C1 segment of cervical spinal cord (tissue), 14 donors: ENCODE measurements at regions not wholly inside any gene's neighbourhood (a gene's known extent, or its start where the extent isn't known, plus 50 kb on each side); places are given as distances from the start of the nearest gene placed in this dataset.
"Not testable (repeated sequence)": the region's sequence is repeated elsewhere in the genome, so short reads cannot be mapped to it uniquely, and the experiment has no call there.

Experiments
- DNase-seq, 14 donors: peaks; one replicate each; lab custom pipeline; 2025; lab: John Stamatoyannopoulos, UW

DNA sequence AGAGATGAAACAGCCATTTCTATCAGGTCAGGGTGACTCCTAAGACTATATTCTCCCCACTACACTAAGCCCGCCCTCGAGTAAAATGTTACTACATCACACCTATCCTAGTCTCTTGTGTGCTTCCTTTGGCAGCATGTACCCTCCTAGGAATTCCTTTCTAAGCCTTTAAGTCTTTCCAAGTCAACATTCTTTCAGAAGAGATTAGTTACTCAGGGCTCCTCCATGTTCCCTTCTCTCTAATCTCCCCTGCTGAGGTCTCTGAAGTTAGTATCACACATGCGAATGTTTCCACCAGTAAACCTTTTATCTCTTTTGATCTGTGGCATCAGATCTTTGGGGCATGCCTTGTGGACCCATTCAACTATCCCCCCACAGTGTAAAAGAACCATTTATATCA, 873.7 kb upstream of the FAT3 start:
- DNase-seq, result no peak

DNA sequence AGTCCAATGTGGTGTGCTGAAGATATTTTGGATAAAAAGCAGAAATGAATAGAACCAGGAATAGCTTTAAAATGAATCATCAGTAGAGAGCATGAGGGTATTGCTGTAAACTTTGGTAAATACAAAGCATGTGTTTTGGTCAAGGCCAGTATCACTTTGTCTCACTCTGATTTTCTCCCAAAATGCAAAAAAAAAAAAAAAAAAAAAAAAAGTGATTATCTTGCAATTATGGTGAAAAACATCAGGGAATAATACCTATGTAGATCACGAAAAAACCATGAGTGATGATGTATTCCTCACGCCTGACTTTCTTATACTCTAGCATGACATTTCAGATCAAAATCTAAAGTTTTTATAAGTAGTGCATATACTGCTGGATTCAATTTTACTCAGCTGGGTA, 897.9 kb upstream of the FAT3 start:
- DNase-seq, result no peak

DNA sequence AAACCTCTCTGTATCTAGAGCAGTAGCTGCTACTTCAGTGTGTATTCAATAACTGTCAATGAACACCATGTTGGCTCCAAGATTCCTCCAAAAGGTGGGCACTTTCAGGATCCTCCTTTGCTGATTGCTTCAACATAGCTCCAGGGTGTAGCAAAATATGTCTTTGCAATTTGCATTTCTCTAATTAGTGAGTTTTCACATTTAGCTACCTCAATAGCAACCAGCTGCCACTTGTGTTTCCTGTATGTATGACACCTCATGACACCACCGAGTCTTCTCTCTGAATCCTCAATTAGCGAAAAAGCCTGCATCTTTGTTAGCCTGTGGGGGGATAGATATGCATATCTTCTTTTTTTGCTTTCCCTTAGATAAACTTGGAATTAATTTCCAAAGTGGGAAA, 898.3 kb upstream of the FAT3 start:
- DNase-seq, result no peak

DNA sequence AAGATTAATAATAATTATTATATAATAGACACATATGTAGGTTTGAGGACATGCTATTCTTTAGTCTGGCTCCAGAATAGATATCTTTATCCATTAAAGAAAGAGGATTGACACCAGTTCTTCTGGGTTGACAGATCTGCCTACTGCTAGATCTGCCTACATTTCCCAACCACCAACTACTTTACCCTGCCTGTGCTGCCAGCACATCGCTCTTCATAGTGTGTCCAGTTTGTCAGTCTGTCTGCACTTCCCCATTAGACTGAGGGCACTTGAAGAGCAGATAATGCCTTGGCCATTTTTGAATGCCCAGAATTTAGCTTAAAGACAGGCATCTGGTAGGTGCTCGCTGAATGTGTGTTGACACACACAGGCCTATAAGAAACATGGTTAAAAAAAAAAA, 910.1 kb upstream of the FAT3 start:
- no peak for DNase-seq

DNA sequence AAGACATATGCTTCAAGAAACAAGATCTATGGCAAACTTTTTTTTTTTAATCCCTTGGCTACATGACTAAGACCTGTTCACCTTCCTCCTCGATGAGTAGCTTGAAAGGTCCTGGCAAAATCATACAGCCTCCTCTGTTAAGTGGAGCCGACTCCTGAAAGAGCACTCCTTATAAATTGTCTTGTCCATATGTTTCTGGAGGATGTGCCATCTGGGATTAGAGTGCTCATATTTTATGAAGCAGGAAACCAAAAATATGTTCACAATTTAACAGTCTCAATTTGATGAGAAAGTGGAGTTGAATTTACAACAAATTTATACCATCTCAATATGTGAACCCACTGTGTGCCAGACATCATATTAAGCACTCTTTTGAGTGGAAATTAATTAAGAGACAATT, 912.1 kb upstream of the FAT3 start:
- DNase-seq, result no peak

DNA sequence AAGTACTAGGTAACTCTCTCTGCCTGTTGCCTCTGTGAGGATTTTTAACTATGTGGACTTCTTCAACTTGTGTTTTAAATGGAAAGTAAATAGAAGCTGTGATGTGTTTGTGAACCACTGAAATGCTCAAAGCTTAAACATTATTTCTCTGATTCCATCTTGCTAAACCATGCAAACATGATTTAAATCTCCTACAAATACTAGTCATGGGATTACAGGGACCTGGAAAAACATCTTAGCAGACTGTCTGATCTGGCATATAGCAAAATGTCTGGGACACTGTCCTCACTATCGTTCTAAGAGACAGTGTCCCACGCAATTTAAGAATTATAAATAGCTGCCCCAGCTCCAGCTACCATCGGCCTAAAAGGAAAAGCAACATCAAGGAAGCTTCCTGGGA, 914.5 kb upstream of the FAT3 start:
- no peak for DNase-seq

DNA sequence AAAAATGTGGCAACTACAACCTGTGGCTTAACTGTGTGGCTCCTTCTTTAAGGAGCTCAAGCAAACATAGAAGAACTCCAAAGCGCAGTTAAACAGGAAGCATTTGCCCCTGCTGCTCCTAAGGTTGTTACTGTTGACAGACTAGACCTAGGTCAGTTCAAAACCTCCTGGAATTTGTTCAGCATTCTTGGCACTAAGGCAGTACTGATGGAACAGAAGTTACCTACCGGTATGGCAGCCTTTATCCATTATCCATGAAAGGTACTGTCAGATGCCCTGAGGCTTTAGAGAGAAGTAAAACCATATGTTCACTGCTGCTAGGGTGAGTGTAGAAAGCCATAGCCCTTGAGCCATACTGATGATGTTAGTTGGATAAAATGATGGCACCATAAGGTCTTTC, 916.5 kb upstream of the FAT3 start:
- no peak for DNase-seq

DNA sequence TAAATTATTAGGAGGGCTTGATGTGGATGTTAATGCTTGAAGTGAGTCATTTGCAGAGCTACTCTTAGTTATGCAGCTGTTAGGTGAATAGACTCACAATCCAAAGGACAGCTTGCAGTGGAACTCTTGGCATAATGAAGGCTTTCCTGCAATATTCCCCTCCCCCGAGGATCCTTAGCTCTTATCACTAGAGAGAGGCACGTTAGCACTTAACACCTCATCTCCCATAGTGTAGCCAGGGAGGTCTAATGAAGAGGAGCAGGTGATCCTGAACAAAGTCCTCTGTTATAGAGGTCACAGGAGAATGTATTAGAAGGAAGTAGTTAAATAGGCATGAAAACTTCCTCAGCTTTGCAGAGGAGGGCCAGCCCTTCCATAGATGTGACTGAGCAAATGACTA, 919.2 kb upstream of the FAT3 start:
- DNase-seq, result no peak

DNA sequence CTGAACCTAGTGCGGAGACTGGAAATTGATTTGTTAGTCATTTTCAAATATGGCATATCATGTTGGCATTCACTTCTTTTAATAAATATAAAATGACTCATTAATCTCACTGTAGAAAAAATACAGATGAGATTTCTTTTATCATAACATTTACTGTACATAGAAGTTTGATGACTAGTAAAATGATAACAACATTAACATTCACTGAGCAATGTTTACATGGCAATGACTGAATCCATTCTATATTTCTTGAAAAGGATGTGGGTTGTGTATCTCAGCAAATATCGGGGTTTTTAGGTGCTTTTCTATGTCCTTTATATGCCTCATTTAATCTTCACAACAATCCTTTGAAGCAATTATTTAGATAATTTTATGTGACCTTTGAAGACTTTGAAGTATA, 920.9 kb upstream of the FAT3 start:
- DNase-seq, result no peak

DNA sequence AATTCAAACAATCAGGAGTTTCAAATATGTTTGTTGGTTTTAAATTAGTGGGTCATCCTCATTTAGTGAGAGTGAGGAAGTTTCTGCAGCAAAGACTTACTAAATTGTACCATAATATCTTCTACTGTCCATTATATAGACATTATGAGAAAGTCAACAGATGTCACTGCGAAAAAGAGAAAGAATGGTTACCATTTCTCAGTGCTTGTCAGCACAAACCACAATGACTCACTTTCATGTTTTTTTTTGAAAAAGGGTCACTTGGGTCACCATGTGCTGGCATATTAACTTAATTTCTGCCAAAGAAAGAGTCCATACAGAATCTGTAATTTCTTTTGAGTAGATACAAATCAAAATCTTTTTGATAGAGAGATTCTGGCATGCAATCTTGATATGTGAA, 924.6 kb upstream of the FAT3 start:
- DNase-seq, result no peak

DNA sequence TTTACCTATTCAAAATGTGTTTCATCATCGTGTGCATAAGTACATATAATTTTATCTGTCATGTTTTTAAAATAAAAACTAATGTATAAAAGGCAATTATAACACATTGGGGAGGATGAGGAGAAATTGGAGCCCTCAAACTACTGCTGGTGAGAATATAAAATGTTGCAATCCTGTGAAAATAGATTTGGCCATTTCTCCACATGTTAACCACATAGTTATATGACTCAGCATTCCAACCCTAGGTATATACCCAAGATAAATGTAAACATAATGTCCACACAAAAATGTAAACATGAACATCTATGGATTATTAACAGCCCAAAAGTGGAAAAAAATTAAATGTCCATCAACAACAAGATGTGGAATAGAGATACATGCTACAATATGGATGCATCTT, 928.0 kb upstream of the FAT3 start:
- DNase-seq, result no peak

DNA sequence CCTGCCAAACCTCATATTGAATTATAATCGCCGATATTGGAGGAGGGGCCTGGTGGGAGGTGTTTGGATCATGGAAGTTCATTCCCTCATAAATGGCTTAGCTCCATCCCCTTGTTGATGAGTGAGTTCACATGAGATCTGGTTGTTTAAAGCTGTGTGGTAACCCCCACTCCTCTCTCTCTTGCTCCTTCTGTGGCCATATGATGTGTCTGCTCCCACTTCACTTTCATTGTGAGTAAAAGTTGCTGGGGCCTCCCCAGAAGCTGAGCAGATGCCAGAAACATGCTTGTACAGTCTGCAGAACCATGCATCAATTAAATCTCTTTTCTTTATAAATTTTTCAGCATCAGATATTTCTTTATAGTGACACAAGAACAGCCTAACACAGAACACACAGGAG, 929.0 kb upstream of the FAT3 start:
- DNase-seq, result no peak

DNA sequence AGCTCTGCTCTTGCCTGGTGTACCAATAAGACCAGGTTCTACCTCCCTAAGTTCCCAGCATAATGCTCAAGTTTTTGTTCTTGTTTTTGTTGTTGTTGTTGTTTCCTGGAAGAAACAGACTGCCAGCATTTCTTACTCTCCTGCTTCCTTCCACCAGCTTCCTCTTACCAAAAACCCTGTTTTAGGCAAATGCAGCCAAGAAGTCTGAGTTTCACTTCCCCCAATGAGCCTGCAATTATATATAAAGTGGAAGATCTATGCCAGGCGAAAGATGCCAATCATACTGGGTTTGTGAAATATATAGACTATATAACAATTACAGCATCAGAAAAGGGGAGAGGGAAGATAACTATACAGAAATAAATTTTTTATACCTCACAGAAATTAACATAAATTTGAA, 931.5 kb upstream of the FAT3 start:
- no peak for DNase-seq

DNA sequence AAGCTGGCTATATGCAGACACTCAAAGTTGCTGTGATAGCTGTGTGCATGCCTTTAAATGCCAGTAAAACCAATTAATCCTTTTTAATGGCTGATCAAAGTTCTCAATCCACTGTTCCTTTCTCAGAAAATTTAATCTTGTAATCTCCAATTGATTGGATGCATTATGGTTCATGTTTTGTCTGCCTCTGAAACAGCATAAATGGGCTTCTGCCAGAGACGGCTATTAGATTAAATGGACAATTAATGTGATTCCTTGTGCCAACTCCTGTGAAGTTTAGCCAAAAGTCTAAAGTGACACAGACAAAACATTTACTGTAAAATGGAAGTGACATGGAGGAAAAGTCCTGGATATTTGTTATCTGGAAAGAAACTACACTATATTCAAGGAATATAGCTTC, 952.5 kb upstream of the FAT3 start:
- DNase-seq, result no peak

DNA sequence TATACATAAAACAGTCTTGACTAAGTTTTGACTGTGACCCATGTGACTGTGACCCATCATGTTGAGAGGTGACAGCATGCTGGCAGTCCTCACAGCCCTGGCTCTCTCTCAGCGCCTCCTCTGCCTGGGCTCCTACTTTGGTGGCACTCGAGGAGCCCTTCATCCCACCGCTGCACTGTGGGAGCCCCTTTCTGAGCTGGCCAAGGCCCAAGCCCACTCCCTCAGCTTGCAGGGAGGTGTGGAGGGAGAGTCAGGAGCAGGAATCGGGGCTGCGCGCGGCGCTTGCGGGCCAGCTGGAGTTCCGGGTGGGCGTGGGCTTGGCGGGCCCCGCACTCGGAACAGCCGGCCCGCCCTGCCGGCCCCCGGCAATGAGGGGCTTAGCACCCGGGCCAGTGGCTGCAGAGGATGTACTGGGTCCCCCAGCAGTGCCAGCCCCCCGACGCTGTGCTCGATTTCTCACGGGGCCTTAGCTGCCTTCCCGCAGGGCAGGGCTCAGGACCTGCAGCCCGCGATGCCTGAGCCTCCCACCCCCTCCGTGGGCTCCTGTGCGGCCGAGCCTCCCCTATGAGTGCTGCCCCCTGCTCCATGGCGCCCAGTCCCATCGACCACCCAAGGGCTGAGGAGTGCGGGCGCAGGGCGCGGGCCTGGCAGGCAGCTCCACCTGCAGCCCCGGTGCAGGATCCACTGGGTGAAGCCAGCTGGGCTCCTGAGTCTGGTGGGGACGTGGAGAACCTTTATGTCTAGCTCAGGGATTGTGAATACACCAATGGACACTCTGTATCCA, 955.9 kb upstream of the FAT3 start:
- not testable (repeated sequence) for DNase-seq

DNA sequence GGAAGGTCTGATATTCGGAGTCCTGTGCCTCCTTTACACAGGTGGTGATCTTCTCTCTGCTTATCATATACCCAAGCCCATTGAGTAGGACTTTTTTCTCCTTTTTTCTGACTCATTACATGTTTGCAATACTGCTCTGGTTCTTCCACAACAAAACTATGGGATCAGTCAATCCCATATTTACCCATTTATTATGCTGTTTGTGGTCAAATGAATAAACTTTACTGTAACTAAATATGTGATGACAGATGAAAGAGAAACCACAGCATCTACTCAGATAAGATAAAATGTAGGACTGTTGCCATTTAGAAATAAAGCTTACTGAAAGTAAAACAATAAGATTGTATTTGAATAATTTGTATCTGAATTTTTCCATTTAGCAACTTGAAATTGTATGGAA, 958.7 kb upstream of the FAT3 start:
- no peak for DNase-seq

DNA sequence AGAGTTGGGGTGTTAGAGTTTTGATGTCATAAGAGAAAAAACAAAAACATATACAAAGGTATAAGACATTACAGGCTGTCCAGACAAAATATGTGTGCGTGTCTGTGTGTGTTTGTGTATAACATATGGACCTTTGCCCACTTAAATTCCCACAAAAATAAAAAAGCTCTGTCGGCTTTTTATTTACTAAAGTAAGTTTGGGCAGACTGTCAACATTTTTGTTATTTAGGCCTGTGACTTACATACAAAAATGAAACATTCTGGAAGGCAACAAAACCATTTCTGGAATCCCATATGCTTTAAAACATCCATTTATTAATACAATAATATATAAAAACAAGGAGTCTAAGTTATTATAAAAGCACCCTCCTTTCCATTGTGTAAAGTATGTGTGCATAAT, 960.1 kb upstream of the FAT3 start:
- DNase-seq, result no peak

DNA sequence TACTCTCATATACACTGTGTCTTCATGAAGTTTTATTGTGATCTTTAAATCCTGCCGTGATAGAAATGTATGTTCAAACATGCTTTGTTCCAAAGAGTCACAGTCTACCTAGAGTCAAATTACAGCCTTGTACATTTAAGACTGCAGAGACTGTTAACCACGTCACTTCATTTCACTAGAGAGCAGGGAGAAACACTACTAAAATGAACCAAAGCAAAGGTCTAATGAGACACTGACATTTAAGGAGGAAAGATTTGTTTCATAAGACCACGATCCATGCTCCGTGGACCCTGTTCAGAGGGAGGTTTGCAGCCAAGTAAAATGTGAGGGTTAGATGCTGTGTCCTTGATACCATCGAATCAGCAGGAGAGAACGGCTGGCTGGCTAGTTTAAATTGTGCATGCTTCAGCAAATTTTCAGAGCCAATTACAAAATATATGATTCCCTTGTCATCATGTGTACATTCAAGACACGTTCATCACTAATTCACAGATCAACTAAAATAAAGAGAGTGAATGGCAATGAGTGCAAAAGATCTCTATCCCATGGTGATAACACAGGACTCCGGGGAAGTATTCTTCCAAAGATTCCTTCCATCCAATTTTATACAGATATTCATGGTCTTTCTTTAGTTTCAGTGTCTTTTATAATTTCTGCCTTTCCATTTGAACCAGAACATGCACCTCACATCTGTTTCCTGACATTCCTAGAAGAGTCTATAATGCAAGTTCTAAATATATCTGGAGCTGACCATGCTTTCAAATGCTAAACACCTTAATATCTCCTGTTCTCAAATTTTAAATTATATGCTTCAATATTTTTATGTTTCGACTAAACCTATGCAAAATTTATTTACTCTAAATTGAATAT, 960.9 kb upstream of the FAT3 start:
- no peak for DNase-seq

DNA sequence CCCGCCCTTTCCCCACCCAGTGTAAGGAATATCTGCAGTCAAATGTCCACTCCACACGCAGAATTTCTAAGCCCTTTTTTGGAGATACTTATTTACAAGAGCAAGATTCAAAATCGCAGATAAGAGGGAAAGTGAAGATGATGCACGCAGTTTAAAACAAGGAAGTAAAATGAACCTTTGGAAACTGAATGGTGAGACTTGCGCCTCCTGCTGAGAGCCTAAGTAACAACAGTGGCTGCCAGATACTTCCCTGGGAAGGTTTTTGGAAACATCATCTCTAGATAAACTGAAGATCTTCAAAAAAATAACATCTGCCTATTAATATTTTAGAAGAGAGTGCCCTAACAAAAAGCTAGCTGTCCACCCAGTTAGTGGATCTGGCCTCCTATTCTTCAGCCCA, 963.1 kb upstream of the FAT3 start:
- no peak for DNase-seq

DNA sequence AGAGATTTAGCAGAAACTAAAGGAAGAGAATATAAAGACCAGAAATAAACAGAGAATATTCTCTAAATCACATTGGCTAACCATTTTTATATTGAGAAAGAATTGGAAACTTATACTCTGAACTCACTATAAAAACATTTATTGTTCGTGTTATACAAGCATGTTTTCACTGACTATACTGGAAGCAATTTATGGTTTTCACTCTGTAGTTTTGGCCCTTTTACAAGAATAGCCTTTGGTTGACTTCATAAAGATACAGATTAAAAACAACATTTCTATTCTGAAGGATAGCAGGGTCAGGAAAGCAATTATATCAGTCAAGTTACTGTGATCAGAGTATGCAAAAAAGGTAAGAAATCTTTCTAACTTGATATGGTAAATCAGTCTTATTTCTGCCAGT, 965.7 kb upstream of the FAT3 start:
- DNase-seq, result no peak

DNA sequence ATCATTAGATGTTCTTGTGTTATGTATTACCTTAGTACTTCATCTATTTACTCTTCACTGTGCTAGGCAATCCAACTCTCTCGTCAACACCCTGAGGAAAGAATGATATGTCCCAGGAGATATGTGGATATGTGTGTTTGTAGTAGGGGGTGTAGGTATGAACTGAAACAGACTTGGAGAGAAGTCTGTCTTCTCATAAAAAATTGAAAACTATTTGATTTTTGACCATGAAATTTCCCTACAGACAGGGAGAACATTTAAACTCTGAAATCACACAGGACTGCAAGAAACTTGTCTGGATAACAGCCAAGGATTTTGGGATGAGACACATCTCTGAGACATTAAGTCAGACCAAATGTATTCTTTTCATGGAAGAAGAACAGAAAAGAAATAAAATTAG, 967.0 kb upstream of the FAT3 start:
- DNase-seq, result no peak

DNA sequence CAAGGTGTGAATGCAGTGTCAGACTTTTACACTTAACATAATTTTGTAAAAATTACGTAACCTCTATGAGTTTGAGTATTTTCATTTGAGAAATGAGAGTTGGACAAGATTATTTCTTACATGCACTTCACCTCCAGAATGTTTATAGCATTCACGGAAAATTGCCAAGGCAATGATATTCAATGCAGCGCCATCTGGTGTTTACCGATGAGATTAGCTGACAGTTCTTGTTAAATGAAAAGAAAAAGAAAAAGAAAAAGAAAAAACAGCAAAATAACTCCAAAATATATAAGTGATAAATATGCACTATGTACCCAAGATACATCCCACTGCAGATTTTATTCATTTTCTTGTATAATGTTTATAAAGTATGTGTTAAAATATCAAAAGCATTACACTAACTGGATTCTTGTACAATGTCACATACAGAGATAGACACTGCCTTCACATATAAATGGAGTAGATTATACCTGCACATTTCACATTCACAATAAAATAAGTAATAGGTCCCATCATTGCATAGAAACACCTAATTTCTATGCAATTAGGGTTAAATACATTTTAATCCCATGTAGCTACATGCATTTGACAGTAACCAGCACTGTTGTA, 976.3 kb upstream of the FAT3 start:
- no peak for DNase-seq
